A549 (cell line): ENCODE measurements at regions not wholly inside any gene's neighbourhood (a gene's known extent, or its start where the extent isn't known, plus 50 kb on each side); places are given as distances from the start of the nearest gene placed in this dataset.

Experiments
- ATAC-seq, 2 experiments: fragments of 200-7000 bp in 1 of 2; fragments of >200 bp in 1 of 2; cut with Nextera tagmentation in 1 of 2; cut with Tn5 transposase in 1 of 2; 3 replicates each; pipeline versions ENCODE4 v1.8.0 to v1.9.1; 2018 to 2020; ENCODE audit warnings: mild to moderate bottlenecking in 1 of 2, moderate library complexity in 1 of 2
- CTCF ChIA-PET: fragments of 300-600 bp; sonication (Branson Sonifier 250); formaldehyde crosslinking; extraction: SDS; loops from one replicate; lab custom pipeline; 2021; ENCODE audit warnings: antibody characterized with exemption, inconsistent platforms; lab: Yijun Ruan, JAX
- POLR2A ChIA-PET: fragments of 350-600 bp; formaldehyde crosslinking; extraction: SDS; loops from one replicate; lab custom pipeline; 2021; ENCODE audit warnings: antibody characterized with exemption, inconsistent platforms; lab: Yijun Ruan, JAX
- DNase-seq, 2 experiments: peaks; one replicate each; pipeline versions ENCODE4 v3.0.0 to v3.0.0-alpha.2; 2011 to 2016; ENCODE audit warnings: low read depth in 1 of 2, low spot score in 1 of 2
- FAIRE-seq: peaks from 2 replicates; lab custom pipeline; 2011; peaks lifted over from hg19 to GRCh38; lab: Jason Lieb, UNC
- H3K27ac ChIP-seq, 2 experiments: fragments of >200 bp; sonication (Bioruptor Twin); formaldehyde crosslinking; 3 replicates each; pipeline ENCODE4 v1.5.1; 2016 to 2017
- H3K4me1 ChIP-seq: fragments of >200 bp; sonication (Bioruptor Twin); formaldehyde crosslinking; 3 replicates; pipeline ENCODE4 v1.6.1; 2016
- H3K4me2 ChIP-seq: fragments of >200 bp; sonication (Bioruptor Twin); formaldehyde crosslinking; 3 replicates; pipeline ENCODE4 v1.6.1; 2016
- H3K4me3 ChIP-seq: fragments of >200 bp; sonication (Bioruptor Twin); formaldehyde crosslinking; 3 replicates; pipeline ENCODE4 v1.5.1; 2016
- H3K9me3 ChIP-seq: fragments of >200 bp; sonication (Bioruptor Twin); formaldehyde crosslinking; 3 replicates; pipeline ENCODE4 v1.6.1; 2016
- BCL3 ChIP-seq: fragments of >200 bp; sonication (Bioruptor Twin); formaldehyde crosslinking; IDR thresholded peaks from 3 replicates; pipeline ENCODE4 v1.6.1; 2016
- CBX8 ChIP-seq: fragments of 200-600 bp; sonication (generic); IDR thresholded peaks from 2 replicates; pipeline ENCODE4 v1.6.1; 2016
- CEBPB ChIP-seq, 2 experiments: fragments of >200 bp in 1 of 2; sonication (Bioruptor Twin) in 1 of 2; formaldehyde crosslinking in 1 of 2; IDR thresholded peaks; 2 replicates each; pipeline ENCODE4 v1.6.1; 2012 to 2016
- CHD4 ChIP-seq: fragments of 200-600 bp; sonication (generic); IDR thresholded peaks from 2 replicates; pipeline ENCODE4 v1.6.1; 2016; ENCODE audit warnings: antibody characterized with exemption, mild to moderate bottlenecking, borderline replicate concordance
- EHF ChIP-seq: fragments of 250-450 bp; sonication (Bioruptor Pico); IDR thresholded peaks from 2 replicates; pipeline ENCODE4 v1.5.0; 2020; ENCODE audit warnings: mild to moderate bottlenecking
- EHMT2 ChIP-seq: fragments of 200-600 bp; sonication (generic); IDR thresholded peaks from 2 replicates; pipeline ENCODE4 v1.6.1; 2016; ENCODE audit warnings: antibody characterized with exemption, low read depth, mild to moderate bottlenecking, moderate library complexity
- EP300 ChIP-seq, 2 experiments: fragments of >200 bp; sonication (Bioruptor Twin); formaldehyde crosslinking; IDR thresholded peaks; 2 replicates in 1 of 2; 3 replicates in 1 of 2; pipeline ENCODE4 v1.6.1; 2016 to 2017
- FOSB ChIP-seq: fragments of 250-450 bp; sonication (Bioruptor Pico); IDR thresholded peaks from 2 replicates; pipeline ENCODE4 v1.5.0; 2020; ENCODE audit warnings: mild to moderate bottlenecking, moderate library complexity
- FOXS1 ChIP-seq: fragments of 250-450 bp; sonication (Bioruptor Pico); IDR thresholded peaks from 2 replicates; pipeline ENCODE4 v1.5.0; 2020; ENCODE audit warnings: mild to moderate bottlenecking, moderate library complexity
- HEYL ChIP-seq: fragments of 250-450 bp; sonication (Bioruptor Pico); IDR thresholded peaks from 2 replicates; pipeline ENCODE4 v1.8.0; 2021; ENCODE audit warnings: mild to moderate bottlenecking, moderate library complexity
- HOXB5 ChIP-seq: fragments of 250-450 bp; sonication (Bioruptor Pico); IDR thresholded peaks from 2 replicates; pipeline ENCODE4 v1.5.0; 2020; ENCODE audit warnings: mild to moderate bottlenecking, moderate library complexity
- JUNB ChIP-seq: fragments of >200 bp; sonication (Bioruptor Twin); formaldehyde crosslinking; IDR thresholded peaks from 2 replicates; pipeline ENCODE4 v1.6.1; 2016
- MAFK ChIP-seq: fragments of 450-650 bp; IDR thresholded peaks from 2 replicates; pipeline ENCODE4 v1.6.1; 2014; ENCODE audit not compliant: partially characterized antibody
- MYC ChIP-seq: IDR thresholded peaks from 2 replicates; pipeline ENCODE4 v1.6.1; 2012; ENCODE audit warnings: mild to moderate bottlenecking, inconsistent platforms, low read length, improper control_type of control experiment, borderline replicate concordance
- REST ChIP-seq: fragments of 200-600 bp; sonication (generic); IDR thresholded peaks from 2 replicates; pipeline ENCODE4 v1.6.1; 2016; ENCODE audit warnings: antibody characterized with exemption, mild to moderate bottlenecking, moderate library complexity
- RFX5 ChIP-seq: fragments of 450-650 bp; IDR thresholded peaks from 2 replicates; pipeline ENCODE4 v1.7.1; 2014; ENCODE audit warnings: antibody characterized with exemption, mild to moderate bottlenecking, moderate library complexity
- SREBF2 ChIP-seq: fragments of 450-650 bp; IDR thresholded peaks from 2 replicates; pipeline ENCODE4 v1.6.1; 2014; ENCODE audit warnings: mild to moderate bottlenecking, moderate library complexity
- TFCP2L1 ChIP-seq: fragments of 250-450 bp; sonication (Bioruptor Pico); IDR thresholded peaks from 2 replicates; pipeline ENCODE4 v1.5.0; 2021; ENCODE audit warnings: mild to moderate bottlenecking
- TP53 ChIP-seq: fragments of 250-450 bp; sonication (Bioruptor Pico); IDR thresholded peaks from 2 replicates; pipeline ENCODE4 v1.5.0; 2021; ENCODE audit warnings: mild to moderate bottlenecking, moderate library complexity
- USF2 ChIP-seq: fragments of 450-650 bp; IDR thresholded peaks from 2 replicates; pipeline ENCODE4 v1.6.1; 2014; ENCODE audit warnings: antibody characterized with exemption
- ZFP36 ChIP-seq: fragments of 450-650 bp; IDR thresholded peaks from 2 replicates; pipeline ENCODE4 v1.6.1; 2014; ENCODE audit warnings: borderline replicate concordance; ENCODE audit not compliant: partially characterized antibody
- ZSCAN20 ChIP-seq: fragments of 250-450 bp; sonication (Bioruptor Pico); IDR thresholded peaks from 2 replicates; pipeline ENCODE4 v1.8.0; 2022; ENCODE audit warnings: mild to moderate bottlenecking, moderate library complexity
- WGBS: methylation state at CpG from one replicate; pipeline ENCODE4 v1.1.6; 2017; ENCODE audit errors: missing lambda C conversion rate; 5-methylcytosine and 5-hydroxymethylcytosine counted together
- TF ChIP-seq, protein P1 (sequence below): IDR thresholded peaks from 2 replicates; pipeline ENCODE4 v1.6.1; 2012; ENCODE audit warnings: low read depth, borderline replicate concordance
- TF ChIP-seq, protein P2 (sequence below): IDR thresholded peaks from 2 replicates; pipeline ENCODE4 v1.6.1; 2012

DNA sequence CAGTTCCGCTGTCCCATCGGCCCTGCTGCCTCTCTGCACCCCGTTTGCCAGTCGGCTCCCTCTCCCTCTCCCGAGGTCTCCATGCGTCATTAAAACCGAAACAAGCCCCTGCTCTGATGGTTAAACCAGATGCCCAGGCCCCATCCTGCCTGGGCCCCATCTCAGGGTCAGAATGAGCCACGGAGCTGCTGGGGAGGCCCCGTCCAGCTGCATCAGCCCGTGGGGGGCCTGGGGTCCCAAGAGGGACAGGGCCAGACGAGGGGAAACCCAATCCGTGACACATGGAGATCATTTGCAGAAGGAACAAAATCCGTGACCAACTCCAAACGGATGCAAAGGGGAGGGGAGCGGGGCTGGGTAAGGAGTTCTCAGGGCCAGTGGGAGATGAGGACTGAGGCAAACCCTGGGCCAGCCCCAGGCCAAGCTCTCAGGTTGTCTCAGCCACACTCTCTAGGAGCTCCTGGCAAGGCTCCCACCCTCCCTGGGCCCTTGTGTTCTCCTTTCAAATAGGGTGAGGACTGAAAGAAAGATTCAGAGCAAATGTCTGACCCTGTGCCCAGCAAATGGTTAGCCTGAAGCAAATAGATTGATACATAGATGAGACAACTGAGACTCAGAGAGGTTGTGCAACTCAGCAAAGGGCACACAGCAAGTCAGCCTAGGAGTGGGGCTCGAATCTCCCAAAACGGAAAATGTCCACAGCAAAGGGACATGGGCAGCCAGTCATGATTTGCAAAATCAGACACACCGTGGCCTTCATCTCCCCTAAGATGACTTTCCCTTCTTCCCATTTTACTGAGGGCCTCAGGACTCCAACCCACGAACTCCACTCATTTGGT lies 162.1 kb downstream of the MN1 start:
- TF ChIP-seq, protein P1, sequence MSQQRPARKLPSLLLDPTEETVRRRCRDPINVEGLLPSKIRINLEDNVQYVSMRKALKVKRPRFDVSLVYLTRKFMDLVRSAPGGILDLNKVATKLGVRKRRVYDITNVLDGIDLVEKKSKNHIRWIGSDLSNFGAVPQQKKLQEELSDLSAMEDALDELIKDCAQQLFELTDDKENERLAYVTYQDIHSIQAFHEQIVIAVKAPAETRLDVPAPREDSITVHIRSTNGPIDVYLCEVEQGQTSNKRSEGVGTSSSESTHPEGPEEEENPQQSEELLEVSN, result no peak
- peak; percentile 22 for TF ChIP-seq ZFP36
- no peak for FAIRE-seq
- H3K9me3 ChIP-seq, result no peaks in the 10 kb centered on the region
- no peak overlapping the region for H3K4me2 ChIP-seq
- H3K4me1 ChIP-seq, result no peaks in the 10 kb centered on the region
- 72% methylated on average over 16 of the region's 19 CpGs for WGBS
- ChIA-PET CTCF (no interaction called here), POLR2A (no interaction called here)
- ATAC-seq, result no peak
- no peak for DNase-seq
- H3K27ac ChIP-seq, result no peak overlapping the region
- H3K4me3 ChIP-seq, result no peak overlapping the region

DNA sequence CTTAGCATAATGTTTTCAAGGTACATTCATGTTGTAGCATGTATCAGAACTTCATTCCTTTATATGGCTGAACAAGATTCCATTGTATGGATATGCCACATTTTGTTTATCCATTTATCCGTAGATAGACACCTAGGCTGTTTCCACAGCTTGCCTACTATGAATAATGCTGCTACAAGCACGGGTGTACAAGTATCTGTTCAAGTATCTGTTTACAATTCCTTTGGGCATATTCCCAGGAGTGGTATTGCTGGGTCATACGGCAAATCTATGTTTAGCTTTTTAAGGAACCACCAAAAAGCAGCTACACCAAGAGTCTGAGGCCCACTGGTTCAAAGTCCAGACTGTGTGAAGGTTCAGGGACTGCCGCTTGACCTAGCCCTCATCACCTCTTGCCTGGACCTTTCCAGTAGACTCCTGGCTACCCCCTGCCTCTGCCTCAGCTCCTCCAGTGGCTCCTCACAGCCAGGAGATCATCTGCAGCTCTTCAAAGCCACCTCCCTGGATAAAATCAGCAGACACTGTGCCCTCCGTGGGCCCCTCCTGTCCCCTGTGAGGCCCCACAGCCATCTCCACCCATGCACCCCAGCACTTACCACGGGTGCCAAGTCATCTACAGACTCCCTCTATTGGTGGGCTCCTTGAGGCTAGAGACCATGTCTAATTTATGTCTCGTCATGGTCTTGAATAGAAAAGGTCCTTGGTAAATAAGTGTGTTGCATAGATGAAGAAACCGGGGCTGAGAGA lies 160.3 kb downstream of the MN1 start:
- ATAC-seq (no peak), DNase-seq (no peak), FAIRE-seq (no peak)
- CTCF ChIA-PET, result no interaction called here
- Histone ChIP-seq H3K4me1 (no peaks in the 10 kb centered on the region), H3K4me3 (no peak overlapping the region), H3K9me3 (no peaks in the 10 kb centered on the region), H3K27ac (no peak overlapping the region), H3K4me2 (no peak overlapping the region)
- WGBS, result 43% methylated on average over 6 of the region's 8 CpGs
- POLR2A ChIA-PET, result no interaction called here
- TF ChIP-seq BCL3 (no peak), JUNB (no peak), FOSB (CRISPR knock-in tag) (no peak), ZSCAN20 (CRISPR knock-in tag) (no peak), CEBPB (IDR thresholded peaks at IDR 0.05) (no peak), TFCP2L1 (CRISPR knock-in tag) (no peak), TP53 (CRISPR knock-in tag) (no peak), EHMT2 (no peak), CHD4 (no peak), EP300 (IDR thresholded peaks at IDR 0.05) (no peak), MAFK (no peak), FOXS1 (CRISPR knock-in tag) (no peak), RFX5 (no peak)

DNA sequence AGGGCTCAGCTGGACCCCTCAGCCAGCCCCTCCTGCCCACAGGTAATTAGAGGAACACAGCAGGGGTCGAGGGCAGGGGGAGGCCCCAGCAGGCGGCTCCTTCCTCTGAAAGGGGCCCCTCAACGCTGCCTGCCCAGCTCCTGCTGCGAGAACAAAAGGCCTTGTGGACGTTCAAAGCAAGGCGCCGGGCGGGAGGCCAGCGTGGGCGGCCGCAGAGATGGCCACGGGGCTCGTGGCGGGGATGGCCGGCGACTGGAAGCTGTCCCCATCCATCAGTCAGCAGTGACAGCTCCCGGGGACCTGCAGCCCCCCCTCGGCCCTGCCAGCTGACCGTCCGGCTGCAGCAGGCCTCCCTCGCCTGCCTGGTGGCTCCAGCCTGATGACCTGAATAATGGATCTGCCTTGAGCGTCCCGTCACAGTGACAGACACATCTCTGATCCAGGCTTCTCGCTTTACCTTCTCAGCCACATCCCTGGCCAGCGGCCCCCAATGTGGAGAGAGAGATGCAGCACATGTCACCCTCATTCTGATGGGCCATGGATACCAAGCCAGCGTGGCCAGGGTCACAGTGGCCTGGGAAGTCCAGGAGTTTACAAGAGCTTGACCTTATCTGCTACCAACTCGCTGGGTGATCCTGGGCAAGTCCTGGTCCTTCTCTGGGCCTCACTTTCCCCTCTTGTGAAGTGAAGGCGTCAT lies 159.3 kb downstream of the MN1 start:
- ATAC-seq (no peak), FAIRE-seq (no peak)
- WGBS, result 82% methylated on average over 14 of the region's 28 CpGs
- TF ChIP-seq HEYL (CRISPR knock-in tag) (no peak), CHD4 (no peak), USF2 (no peak), HOXB5 (CRISPR knock-in tag) (no peak), EHF (CRISPR knock-in tag) (no peak), ZSCAN20 (CRISPR knock-in tag) (no peak), JUNB (no peak), EP300 (IDR thresholded peaks at IDR 0.05) (no peak), CBX8 (no peak), SREBF2 (no peak), MYC (no peak), REST (no peak), MAFK (no peak)
- TF ChIP-seq, protein P2, sequence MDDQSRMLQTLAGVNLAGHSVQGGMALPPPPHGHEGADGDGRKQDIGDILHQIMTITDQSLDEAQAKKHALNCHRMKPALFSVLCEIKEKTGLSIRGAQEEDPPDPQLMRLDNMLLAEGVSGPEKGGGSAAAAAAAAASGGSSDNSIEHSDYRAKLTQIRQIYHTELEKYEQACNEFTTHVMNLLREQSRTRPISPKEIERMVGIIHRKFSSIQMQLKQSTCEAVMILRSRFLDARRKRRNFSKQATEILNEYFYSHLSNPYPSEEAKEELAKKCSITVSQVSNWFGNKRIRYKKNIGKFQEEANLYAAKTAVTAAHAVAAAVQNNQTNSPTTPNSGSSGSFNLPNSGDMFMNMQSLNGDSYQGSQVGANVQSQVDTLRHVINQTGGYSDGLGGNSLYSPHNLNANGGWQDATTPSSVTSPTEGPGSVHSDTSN, result no peak

More for the DNA sequence above, 159.3 kb downstream of the MN1 start:
- Histone ChIP-seq H3K9me3 (no peaks in the 10 kb centered on the region), H3K27ac (no peak overlapping the region), H3K4me2 (no peak overlapping the region), H3K4me3 (no peak overlapping the region), H3K4me1 (no peaks in the 10 kb centered on the region)
- no peak for DNase-seq
- ChIA-PET POLR2A (no interaction called here), CTCF (interaction anchor here (0.8 kb wide), 1 partner anchor 24 kb away, joined by 4 read pairs; no protein-coding TSS in a partner anchor)
